GM21381 (cell line): ENCODE measurements at regions not wholly inside any gene's neighbourhood (a gene's known extent, or its start where the extent isn't known, plus 50 kb on each side); places are given as distances from the start of the nearest gene placed in this dataset.

Source experiments
- ATAC-seq: cut with Tn5 transposase; IDR thresholded peaks from one replicate; pipeline ENCODE4 v1.9.1; 2021; ENCODE audit warnings: mild to moderate bottlenecking, moderate library complexity; ENCODE audit not compliant: unreplicated experiment

DNA sequence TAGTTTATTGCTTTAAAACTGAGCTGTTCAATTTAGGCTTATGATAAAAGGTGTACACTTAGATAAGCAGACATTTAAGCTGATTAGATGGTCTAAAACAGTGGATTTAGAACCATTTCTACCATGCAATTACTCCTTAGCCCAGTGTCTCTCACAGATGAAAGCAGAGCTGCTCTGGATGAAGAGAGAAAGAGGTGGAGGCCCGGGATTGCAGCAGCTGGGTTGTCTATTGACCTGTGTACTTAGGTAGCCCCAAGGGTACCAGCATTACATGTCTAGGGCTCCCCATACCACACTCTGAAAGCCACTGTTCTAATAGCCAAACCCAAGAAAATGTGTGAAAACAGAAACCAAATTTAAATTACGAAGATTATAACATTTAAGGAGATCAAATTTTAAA, 86.0 kb upstream of the GIMD1 start:
- ATAC-seq = no peak

DNA sequence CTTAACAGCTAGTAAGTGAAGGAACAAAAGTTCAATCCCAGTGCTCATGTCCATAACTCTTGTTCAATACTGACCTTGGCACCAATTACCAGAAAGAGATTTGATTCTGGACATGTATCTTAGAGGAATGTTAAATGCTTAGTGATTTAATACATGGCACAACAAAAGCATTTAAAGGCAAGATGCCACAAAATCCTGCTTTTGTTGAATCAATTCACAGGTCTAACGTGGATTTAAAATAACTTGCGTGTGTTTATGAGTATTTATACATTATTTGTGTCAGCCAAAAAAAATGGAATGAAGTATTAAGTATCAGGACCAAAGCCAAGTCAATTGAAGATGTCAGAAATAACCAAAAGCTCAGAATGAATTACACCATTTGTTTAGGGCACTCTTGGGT, 85.4 kb upstream of the GIMD1 start:
- no peak for ATAC-seq

DNA sequence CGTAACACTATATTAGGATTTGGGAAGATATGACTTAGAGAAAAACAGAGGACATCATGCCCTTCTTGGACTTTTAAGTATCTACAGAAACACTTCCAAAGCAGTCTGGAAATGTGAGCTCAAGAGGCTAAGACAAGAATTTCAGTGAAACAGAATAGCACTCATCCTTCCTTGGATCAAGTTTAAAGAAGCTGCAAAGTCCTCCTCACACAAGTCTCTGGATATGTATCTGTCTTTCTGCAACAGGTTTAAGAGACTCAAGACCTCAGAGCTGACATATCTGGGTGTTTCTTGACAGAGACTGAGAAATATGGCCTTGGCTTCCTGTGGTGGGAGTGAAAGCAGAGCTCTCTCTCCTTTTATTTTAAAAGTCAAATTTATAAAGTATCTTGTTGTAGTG, 82.5 kb upstream of the GIMD1 start:
- no peak for ATAC-seq

DNA sequence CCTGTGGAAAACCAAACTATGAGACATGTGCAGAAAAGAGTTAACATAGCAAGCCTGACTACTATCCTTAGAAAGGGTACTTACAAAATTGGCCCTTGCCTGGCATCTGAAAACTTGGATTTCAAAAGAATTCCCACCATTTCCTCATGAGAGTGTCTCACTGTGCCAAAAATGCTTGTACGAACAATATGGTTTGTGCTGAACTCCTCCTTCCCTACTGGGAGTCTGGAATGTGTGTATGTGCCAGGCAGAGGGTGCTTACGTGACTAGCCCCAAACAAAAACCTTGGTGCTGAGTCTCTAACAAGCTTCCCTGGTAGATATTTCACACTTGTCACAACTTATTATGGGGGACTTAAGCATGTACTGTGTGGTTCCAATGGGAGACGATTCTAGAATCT, 81.7 kb upstream of the GIMD1 start:
- no peak for ATAC-seq

DNA sequence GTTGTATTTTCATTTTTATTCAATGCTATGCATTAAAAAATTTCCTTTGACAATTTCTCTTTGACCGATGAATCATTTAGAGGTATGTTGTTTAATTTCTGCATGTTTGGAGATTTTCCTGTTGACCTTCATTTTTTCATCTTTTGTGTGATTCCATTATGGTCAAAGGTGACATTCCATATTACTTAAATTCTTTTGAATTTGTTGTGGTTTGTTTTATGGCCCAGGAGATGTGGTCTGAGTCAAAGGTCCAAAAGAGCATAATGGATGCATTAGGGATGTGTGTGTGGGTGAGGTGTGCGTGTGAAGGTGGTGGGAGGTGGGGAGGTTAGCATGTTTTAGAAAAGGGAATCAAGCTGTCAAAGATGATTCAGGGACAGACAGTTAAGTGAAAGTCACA, 76.0 kb upstream of the GIMD1 start:
- no peak for ATAC-seq

DNA sequence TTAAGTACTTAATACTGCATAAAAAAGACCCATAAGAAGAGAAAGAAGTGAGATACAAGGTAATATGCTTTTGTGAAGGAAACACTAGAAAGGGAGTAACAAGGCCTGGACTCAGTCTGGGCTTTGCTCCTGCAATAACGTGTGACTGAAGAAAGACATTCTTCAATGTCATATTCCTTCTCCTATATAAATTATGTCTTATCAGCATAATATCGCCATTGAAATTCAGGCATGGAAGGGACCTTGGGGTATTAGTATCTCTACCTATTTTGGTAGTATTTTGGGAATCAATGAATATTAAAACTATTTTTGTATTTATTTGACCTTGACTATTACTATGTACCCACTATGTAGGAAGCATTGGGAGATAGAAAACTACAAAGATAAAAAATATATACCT, 62.2 kb upstream of the GIMD1 start:
- no peak for ATAC-seq

DNA sequence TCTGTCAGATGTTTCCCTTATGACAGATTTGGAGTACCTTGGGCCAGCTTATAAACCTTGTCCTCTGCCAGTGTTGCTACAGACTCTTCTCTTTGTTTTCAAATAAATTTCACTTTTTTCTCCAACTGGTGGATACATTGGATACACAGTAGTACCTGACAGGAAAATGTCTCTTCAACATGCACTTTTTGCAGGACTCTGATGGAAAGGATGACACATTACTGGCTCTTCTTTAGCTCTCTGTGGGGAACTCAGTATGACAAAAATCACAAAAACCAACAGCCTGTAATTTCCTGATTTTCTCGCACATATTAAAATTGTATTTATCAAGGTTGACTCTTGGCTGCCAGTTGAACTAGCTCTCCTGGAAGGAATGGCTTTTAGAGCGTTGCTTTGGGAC, 61.3 kb upstream of the GIMD1 start:
- no peak for ATAC-seq

DNA sequence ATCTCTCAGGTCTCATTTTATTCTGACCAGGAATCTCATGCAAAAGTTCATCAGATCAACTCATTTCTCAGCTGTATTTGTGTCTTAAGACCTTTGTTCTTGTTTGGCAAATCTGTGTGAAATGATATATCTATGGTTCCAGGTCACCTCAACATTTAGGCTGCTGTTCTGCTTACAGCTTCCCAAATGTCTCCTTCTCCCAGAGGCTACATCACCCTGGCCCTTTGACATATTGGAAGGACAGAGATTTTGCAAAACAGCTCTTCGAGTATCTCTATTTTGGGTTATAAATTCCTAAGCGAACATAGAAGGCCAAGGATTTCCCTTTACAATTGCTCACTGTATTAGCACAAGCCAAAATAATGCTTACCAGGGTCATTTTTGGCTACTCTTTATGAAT, 57.5 kb upstream of the GIMD1 start:
- ATAC-seq = no peak

DNA sequence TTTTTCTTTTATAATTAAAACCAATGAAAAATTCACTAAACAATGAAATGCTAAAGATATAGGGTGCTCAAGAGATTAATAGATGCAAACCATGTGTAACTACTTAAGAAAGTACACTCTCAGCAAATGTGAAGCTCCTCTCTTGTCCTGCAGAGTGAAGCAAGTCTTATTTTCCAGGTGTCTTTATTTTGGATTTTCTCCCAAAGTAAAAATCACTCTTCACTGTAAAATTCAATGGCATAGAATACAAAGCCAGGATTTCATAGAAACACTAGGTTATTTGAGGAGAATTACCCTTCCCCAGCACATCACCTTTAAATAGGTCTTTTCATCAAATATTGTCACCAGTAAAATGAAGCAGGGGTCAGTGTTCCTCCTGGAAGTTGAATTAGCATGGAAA, 57.0 kb upstream of the GIMD1 start:
- ATAC-seq = no peak

DNA sequence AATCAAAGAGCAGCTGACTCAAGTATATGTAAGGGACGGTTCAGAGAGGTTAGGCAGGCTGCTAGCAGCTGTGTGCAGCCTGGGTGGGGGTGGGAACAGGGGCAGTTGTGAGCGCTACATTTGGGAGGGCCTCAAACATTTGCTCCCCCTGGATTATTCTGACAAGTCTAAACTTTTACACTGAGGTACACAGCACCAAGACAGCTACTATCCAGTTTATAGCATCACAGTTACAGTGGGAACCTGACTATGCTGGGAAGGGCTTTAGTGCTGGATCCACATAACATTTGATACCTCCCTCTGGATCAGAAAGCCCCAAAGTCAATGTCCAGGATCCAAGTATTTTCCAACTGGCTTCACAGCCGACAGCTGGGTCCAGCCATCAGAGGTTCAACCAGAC, 55.8 kb upstream of the GIMD1 start:
- no peak for ATAC-seq

DNA sequence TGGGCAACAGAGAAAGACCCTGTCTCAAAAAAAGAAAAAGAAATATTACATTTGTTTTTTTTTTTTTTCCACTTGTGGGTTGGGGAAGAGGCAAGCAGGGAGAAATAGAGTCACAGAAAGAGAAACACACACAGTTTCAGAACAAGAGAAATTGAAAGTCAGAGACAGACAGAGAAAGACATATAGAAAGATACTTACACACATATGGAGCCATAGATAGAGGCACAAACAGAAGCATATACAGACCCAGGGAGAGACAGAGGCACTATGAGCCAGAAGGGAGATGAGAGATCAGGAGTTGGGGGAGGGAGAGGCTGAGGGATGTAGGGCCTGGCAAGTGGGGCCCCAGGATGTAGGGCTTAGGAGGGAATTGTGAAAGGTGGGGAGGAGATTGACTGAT, 55.2 kb upstream of the GIMD1 start:
- ATAC-seq = no peak

DNA sequence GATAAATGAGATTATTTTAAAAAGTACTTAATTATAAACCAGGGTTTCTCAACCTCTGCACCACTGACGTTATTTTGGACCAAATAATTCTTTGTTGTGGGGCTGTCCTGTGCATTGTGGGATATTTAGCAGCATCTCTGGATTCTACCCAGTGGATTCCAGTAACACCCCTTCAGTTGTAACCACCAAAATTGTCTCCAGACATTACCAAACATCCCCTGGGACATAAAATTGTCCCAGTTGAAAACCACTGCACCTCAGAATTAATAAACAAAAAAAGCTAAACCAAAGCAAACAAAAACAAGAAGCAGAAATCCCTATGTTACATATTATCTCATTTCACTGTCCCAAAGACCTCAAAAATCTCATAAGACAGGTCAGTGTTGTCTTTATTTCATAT, 54.2 kb upstream of the GIMD1 start:
- no peak for ATAC-seq

DNA sequence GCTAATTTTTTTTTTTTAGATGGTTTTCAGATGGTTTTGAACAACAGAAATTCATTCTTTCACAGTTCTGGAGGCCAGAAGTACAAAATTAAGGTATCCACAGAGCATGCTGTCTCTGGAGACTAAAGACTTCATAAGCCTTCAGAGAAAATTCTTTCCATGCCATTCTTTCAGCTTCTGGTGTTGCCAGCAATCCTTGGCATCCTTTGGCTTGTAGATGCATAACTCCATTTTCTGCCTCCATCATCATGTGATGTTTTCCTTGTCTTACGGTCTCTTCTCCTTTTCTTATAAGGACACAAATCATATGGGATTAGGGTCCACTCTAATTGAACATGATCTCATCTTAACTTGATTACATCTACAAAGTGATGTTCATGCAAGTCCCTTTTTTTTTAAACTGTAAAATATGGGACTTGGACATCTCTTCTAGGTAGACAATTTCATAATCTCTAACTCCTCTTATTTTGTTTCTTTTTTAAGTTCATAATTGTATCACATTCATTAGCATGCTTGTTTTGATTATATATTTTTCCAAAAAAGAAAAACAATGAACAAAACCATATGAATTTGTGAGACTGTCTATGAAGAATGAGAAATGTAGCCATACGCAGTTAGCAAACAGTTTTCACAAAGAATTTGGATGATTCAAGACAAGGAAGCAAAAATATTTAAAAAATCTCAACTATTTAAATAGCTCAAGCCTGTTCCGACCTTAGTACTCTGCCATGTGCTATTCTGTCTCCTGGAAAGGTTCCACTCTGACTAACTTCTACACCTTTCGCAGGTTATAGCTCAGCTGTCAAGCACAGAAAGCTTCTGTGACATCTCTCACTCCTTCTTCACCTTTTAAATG, 53.1 kb upstream of the GIMD1 start:
- ATAC-seq = no peak

DNA sequence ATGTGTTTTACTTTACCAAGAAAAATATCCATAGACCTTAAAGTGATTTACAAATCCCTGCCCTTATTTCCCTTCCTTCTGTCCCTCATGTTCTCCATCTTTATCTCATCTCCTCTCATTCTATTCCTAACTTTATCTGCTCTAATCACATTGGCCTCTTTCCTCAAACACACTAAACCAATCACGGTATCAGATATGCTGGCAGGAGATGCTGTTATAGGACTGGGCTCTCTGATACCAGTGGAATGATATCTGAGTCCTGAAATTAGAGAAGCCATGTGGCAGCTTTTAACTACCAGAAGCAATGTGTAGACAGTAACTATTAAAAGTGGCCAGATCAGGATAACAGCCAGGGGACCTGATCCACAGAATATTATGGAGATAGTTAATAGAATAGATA, 49.9 kb upstream of the GIMD1 start:
- ATAC-seq = no peak
